GM19463 (cell line): ENCODE measurements at regions not wholly inside any gene's neighbourhood (a gene's known extent, or its start where the extent isn't known, plus 50 kb on each side); places are given as distances from the start of the nearest gene placed in this dataset.

ENCODE experiments used
- ATAC-seq: cut with Tn5 transposase; IDR thresholded peaks from one replicate; pipeline ENCODE4 v1.9.1; 2021; ENCODE audit warnings: mild to moderate bottlenecking, moderate library complexity; ENCODE audit not compliant: unreplicated experiment

DNA sequence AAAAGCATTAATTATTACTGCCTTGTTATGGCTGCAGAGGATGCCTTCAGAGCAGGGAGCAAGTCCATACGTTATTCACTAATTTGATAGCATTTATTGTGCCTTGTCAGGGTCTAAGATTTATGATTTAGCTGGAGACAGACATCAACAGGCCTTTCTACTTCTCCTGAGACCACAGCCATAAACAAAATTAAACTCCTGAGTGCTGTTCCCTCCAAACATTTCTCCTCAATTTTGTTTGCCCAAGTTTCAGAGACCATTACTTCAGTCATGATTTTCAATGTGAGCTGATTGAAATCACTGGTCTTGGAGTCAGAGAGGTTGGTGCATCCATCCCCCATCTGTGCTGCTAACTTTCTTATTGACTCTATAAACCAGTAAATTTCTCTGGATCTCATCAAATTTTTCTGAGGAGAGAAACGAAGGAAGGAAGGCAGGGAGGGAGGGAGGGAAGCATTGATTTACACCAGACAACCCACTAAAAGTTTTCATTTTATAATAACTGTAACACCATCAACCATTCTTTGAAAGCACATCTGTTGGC lies 423.6 kb upstream of the CDH11 start:
- ATAC-seq, result no peak

DNA sequence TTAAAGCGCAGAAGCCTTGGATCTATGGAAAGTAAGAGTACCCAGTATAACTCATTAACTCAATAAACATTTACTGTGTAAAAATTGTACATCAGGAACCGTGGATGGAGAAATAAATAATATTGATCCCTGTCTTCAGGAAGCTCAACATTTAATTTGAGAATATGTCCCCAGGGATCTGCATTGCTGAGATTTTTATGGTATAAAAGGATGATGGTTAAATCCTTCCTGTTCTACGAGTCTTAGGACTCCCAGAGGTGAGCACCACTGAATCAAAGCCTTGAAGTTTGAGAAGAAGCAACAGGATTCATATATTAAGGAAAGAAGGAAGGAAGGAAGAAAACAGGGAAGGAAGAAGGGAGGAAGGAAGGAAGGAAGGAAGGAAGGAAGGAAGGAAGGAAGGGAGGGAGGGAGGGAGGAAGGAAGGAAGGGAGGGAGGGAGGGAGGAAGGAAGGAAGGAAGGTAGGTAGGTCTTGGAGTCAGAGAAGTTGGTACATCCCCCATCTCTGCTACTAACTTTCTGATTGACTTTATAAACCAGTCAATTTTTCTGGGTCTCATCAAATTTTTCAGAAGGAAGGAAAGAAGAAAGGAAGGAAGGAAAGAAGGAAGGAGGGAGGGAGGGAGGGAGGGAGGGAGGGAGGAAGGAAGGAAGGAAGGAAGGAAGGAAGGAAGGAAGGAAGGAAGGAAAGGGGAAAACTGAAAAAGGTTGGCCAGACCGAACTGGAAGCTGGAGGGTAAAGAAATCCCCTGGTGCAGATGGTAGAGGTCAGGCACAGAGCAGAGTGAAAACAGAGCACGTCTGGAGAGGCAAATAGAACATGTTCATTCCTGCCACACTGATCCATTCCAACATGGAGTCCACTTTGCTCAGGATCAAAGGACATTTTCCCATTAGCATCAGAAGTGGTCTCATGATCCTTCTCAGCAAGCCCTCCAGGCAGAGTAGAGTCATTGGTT lies 422.2 kb upstream of the CDH11 start:
- ATAC-seq, result no peak

DNA sequence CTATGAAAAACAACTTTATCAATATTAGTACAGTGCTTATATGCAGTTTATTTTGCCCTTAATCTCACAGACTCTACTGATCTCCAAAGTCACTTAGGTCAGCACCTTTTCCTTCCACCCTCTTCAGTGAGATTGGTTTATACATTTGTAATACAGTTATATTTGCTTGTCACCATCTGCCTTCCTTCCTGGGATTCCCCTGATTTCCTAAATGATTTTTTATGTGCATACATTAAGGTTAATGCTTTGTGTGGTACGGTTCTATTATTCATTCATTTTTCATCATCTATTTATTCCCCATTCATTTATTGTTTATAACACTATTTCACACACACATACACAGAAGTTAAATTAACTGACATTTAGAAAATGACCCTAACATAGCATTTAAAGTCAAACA lies 419.8 kb upstream of the CDH11 start:
- ATAC-seq, result no peak

DNA sequence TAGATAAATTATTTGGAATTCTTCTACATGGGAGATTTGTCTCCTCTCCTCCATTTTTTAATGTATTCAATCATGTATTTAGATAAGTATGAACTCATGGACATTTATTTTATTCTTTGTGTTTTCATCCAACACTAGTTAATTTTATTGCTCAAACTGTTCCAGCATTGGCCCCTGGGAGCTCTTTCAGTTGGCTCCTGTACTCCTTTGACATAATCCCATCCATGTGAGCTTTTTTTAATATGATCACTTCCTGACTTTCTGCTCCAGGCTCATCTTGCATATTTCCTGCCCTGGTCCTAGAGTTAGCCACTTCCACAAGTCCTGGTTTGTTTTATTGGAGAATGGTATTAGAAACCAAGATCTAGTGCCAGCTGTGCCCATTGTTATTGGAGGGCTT lies 419.0 kb upstream of the CDH11 start:
- ATAC-seq, result no peak

DNA sequence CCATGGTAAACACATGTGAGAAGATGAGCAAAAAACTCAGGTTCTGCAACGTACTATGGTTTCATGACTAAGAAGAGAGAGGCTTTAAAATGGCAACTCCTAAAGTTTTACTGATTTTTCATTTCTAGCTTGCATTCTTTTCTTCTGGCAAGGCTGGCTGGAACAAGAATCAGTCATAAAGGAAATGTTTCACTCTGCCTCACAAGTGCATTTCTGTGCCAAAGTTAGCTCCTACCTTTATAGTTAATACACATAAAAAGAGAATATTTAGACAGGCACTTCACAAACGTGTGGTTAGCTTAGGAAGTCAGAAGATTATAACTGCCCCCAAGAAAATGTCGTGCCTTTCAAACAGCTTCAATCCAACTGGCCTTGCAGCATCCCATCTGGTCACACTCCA lies 417.1 kb upstream of the CDH11 start:
- ATAC-seq, result no peak

DNA sequence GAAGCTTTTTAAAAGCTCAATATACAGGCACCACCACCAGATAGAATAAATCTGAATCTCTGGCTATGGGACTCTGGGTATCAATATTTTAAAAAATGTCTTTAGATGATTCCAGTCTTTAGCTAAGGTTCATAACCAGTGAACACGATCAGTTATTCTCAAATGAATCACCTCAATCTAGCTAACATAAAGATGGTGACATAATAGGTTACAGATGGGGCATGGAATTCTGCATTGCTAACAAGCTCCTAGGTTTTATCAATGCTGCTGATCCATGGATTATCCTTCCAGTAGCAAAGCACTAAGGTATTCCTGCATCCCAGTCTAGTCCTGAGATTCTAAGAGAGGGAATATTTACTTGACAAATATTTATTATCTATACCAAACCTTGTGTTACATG lies 415.5 kb upstream of the CDH11 start:
- no peak for ATAC-seq

DNA sequence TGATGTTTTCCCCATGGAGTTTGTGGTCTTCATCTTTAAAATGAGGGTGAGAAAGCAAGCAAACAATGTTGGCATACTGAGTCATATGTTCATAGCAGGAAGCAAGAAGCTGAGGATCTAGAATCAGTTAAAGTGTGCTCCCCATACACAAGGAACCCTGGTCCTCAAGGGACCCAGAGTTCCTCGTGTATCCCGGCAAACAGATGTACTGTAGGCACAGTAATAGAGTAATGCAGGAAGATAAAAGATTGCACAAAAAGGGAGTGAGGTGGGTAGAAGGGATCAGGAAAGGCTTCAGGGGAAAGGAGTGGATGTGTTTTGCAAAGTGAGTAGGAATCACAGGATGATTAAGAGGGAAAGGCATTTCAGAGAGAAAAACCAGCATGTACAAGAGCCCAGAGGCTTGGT lies 412.3 kb upstream of the CDH11 start:
- no peak for ATAC-seq

DNA sequence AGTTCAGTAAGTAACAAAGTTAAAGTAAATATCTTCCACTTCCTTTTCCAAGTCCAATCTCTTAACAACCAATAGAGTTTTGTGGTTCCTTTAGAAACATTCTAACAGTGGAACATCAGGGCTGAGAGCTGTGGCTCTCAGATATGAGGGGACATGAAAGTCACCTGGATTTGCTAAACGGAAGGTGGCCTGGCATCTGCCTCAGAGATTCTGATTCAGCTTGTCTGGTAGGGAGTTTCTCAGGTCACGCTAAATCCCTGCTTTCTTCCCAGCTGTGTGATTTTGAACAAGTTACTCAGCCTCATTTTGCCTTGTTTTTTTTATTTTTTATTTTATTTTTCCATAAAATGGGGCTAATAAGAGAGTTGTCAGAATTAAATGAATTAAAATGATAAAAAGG lies 411.0 kb upstream of the CDH11 start:
- ATAC-seq, result no peak

DNA sequence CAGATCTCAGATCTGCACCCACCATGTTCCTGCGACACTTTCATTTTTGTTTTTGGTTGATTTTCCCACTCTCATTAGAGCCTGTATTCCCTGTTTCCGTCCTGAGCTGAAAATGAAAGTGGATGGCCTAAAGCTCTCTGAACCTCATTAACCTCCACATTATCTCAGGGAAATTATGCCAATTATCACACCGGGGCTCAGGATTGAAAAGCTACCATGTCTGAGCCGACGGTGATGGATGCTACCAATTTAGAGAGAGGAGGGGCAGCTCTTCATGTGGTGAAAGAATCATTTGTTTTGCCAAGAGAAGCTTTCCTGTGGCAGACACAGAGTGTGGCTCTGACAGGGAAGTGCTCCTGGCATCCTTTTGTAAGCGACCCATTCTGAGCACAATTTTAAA lies 410.4 kb upstream of the CDH11 start:
- ATAC-seq, result no peak

DNA sequence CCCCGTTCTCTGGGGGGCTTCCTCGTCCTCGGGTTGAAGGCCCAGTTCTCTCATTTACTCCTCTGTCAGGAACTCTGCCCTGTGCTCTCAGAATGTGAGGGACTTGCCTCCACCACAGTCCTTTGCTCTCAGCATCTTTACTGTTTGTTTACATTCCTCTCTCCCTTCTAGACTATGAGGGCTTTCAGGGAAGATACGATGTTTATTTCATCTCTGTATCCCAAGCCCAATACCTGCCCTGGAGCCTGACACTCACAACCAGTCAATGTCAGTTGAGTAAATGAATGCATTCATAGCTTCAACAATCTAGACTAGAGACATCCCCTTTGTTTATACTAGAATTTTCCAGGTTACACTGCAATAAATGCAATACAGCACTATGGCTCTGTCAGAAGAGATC lies 409.6 kb upstream of the CDH11 start:
- no peak for ATAC-seq

DNA sequence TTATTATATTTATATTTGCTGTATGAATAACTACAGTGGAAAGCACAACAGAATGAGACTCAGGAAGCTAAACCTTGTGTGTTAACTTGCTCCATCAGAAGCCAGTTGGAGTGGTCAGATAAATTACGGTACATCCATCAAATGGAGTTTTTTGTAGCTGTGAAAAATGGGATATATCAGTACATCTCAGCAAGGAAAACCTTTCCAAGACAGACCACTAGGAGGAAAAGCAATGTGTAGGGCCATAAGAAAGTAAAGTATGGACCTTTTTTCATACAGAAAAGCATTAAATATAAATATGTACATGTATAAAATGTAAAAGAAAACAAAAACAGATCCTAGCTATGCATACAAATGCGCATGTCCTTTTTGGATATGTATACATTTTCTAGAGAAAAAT lies 403.8 kb upstream of the CDH11 start:
- ATAC-seq, result no peak

DNA sequence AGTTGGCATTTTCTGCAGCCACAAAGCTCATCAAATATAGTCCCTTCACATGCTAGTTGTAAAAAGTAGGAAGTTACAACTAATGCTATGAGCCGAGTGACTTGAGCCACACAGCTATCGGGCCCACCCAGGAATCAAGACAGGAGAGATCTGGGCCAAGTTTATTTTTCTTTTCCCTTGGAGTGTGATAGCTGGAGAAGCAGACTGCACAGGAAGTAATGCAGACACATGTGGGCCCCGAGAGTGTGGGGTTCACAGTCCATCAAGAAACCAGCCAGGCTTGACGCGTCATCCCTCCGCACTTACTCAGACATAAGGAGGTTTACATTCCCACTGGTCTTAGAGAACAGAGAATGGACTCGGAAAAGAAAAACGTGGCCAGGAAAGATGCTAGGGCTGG lies 403.1 kb upstream of the CDH11 start:
- ATAC-seq, result no peak

DNA sequence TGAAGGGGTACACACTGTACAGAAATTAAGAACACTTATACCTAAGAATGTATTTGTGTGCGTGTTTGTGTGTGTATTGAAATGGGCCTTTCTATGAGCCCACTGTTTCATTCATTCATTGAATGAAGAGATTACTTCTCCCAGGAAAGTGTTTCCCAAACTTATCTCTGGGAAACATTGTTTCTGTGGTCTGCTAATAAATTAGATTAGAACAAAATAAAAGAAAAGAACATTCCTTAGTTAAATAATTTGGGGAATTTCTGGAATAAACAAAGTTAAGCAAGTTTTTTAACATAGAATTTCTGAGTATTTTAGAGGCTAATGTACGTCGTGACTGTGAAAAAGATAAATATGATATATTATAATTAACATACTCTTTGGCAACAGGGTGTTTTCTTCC lies 402.4 kb upstream of the CDH11 start:
- no peak for ATAC-seq

DNA sequence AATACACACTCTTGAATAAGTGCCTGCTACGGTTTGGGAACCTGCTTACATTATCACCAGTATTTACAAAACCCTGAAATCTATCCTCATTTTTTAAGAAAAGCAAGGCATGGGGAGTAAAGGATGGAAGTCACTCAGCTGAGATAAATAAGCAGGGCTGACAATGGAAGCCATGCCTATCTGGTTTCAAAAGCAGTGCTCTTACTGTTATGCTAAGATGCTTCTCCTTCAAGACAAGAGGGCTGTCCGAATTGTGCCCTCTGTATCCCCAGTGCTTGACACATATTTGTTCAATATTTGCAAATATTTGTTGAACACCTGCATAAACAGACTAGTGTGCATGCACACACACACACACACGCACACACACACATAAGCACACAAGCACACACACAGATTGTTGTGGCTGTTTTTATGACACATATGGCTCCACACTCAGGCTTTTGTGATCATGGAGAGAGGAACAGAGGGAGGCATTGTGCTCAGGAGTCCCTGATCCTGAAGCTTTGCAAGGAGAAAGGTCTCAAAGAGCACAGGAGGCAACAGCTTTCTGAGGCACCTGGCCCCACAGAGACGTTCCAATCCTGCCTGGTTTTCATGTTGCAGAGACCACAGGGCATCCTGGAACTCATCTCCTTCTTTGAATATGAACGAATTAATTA lies 401.6 kb upstream of the CDH11 start:
- no peak for ATAC-seq

DNA sequence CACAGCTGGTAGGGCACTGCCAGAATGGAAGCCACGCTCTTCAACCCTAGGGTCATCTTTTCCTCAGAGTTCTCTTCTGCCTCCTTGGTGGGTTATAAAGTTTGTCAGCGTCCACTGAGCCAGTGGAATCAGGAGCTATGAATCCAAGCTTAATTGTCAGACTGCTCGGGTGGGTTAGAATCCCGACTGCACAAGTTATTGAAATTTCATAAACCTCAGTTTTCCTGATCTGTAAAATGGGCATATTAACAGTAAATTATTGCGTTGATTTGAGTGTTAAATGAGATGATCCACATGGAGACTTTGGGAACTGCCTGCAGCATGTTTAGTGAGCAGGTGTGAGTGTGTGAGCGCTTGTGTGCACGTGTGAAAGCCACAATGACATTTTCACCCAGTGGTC lies 400.5 kb upstream of the CDH11 start:
- no peak for ATAC-seq

DNA sequence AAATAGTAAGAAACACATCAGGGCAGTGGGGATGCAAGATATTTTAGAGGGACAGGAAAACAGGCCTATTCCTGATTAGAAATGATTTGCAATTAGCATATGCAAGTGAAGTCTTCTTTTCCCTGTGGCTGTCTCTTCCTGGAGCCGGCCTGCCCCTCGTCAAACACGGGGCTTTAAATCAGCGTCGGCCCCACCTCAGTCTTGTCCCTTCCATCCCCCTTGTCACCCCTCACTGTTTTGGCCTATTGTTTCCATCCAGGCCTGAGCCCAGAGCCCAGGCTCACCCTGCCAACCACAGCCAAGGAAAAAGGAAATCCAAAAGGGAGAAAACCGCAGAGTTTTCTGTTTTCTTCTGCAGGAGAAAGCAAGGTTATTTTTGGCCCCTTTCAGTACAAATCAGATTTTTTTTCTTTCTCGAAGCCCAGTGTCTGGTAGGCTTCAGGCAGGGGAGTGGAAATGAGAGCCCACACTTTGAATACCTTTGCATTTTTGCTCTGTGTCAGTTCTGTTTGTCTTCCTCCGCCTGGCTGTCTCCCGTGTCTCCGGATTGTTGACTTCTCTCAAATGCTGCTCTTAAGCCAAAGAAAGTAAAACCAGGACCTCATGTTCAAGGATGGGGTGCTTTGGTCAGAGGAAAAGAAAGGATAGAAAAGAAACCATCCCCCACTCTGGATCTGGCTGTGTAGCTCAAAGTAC lies 399.9 kb upstream of the CDH11 start:
- no peak for ATAC-seq

DNA sequence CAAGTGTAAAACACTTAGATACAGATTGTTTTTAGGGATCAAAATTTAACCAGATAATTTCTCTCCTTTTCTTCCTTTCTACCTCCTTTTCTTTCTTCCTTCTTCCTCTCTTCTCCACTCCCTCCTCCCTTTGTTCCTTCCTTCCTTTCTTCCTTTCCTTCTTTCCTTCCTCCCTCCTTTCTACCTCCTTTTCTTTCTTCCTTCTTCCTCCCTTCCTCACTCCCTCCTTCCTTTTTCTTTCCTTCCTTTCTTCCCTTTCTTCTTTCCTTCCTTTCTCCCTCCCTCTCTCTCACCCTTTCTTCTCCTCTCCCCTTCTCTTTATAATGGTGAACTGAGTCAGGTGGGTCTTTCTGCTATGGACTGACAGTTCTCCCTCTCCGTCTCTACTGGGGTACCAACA lies 397.5 kb upstream of the CDH11 start:
- ATAC-seq, result no peak

DNA sequence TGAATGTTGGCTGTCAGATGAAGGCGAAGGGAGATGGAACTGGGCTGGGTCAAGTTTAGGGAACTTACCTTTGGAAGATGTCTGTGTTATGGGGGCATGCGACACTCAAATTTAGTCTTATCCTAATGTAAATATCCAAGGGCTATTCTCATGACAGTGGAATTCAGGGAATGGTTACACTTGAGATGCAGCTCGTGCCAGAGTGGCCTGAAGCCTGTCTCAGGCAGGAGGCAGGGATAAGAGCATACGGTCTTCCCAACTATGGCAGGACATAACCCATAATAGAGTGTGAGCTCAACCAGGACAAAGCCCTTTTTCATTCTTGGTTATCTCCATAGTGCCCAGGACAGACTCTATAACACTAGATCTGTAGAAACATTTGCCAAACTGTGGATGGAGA lies 393.3 kb upstream of the CDH11 start:
- no peak for ATAC-seq

DNA sequence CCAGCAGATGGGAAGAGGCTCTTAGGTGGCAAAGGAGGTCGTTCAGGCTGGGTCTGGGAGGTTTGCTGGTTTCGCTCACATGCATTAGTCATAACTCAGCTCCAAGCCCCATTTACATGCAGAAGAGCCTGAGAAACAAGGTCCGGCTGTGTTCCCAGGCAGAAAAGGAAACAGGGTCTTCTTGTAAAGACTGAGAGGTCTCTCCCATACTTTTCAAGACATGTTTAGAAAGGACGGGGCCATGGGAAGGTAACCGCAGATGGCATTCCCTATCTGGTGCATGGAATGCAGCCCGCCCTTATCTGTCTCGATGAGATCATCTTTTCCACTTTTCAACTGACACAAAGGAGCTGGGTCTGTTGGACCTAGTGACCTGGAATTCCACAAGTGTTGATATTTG lies 389.0 kb upstream of the CDH11 start:
- ATAC-seq, result no peak

DNA sequence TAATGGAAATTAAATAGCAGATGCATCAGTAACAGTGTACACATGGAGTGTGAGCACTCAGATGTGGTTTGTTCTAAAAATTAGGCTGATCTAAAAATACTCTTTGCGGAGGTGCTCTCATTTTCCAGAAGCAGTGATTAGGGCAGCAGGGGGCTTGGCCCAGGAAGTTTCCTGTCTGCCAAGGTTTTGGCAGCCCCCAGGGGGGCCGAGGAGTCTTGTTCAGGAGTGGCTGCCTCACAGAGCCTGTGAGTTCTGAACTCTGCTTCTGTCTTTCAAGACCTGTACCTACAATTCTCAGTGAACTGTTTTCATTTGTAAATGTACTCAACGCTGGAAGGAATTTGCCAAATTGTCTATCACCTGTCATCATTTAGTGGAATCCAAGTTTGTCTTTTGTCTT lies 388.4 kb upstream of the CDH11 start:
- no peak for ATAC-seq

DNA sequence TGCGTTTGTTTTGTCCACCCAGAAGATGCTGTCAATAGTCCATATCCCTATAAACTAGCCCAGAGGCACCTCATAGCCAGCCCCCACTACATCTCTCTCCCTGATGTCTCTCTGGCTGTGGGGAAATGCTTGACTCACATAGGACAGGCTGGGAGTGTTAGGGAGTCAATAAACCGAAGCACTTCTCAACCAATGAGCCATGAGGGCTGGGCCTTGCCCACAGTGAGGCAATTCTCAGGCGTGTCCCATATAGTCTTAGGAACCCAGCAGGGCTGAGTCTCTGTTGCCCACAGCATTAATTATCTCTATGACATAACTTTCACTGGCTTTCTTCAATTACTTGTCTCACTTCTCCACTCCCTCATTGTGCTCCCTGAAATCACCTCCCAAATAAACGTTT lies 387.3 kb upstream of the CDH11 start:
- ATAC-seq, result no peak

DNA sequence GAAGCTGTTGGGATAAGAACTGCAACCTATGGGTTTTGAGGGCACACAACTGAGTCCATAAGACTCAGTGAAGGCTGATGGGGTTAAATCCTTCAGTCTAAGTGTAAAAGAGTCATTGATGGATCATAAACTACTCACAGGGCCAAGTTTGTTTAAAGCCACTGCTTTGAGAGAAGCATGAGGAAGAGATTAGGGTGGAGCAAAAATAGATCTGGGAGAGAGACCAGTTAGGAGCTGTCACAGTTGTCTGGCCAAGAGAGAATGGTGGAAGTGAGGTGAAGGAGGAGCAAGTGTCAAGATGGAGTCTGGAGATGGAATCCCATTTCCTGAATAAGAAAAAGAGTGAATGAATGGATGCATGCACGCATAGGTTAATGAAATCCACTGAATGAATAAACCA lies 379.1 kb upstream of the CDH11 start:
- ATAC-seq, result no peak
